ENCODE measurements at regions not wholly inside any gene's neighbourhood (a gene's known extent, or its start where the extent isn't known, plus 50 kb on each side); places are given as distances from the start of the nearest gene placed in this dataset.
"Not testable (repeated sequence)": the region's sequence is repeated elsewhere in the genome, so short reads cannot be mapped to it uniquely, and the experiment has no call there.

- DNase-seq (ENCODE audit: low read depth in 2 of 2) = no peak
Measured at GRCh38 chr15:79539401-79539800, 107.3 kb downstream of the MINAR1 start.

GRCh38 chr15:79540551-79540950 lies 108.4 kb downstream of the MINAR1 start:
- DNase-seq (ENCODE audit: low read depth in 2 of 2) = no peak

- no peak for DNase-seq (ENCODE audit: low read depth in 2 of 2)
Measured at GRCh38 chr15:79541196-79541595, 109.1 kb downstream of the MINAR1 start.

- no peak for DNase-seq (ENCODE audit: low read depth in 2 of 2)
Measured at GRCh38 chr15:79543097-79543496, 111.0 kb downstream of the MINAR1 start.

GRCh38 chr15:79549196-79549595 lies 117.1 kb downstream of the MINAR1 start:
- DNase-seq (ENCODE audit: low read depth in 2 of 2) = no peak

- DNase-seq (ENCODE audit: low read depth in 2 of 2) = no peak
Measured at GRCh38 chr15:79560384-79560783, 128.2 kb downstream of the MINAR1 start.

- DNase-seq (ENCODE audit: low read depth in 2 of 2) = no peak
Measured at GRCh38 chr15:79561982-79562381, 129.8 kb downstream of the MINAR1 start.

- no peak for DNase-seq (ENCODE audit: low read depth in 2 of 2)
Measured at GRCh38 chr15:79562403-79562815, 130.3 kb downstream of the MINAR1 start.

- DNase-seq (ENCODE audit: low read depth in 2 of 2) = no peak
Measured at GRCh38 chr15:79562899-79563298, 130.8 kb downstream of the MINAR1 start.

GRCh38 chr15:79570004-79570403 lies 137.9 kb downstream of the MINAR1 start:
- DNase-seq (ENCODE audit: low read depth in 2 of 2) = no peak

GRCh38 chr15:79572691-79573404 lies 140.7 kb downstream of the MINAR1 start:
- DNase-seq (ENCODE audit: low read depth in 2 of 2) = no peak

- DNase-seq (ENCODE audit: low read depth in 2 of 2) = not testable (repeated sequence)
Measured at GRCh38 chr15:79574431-79575273, 142.5 kb downstream of the MINAR1 start.

- no peak for DNase-seq (ENCODE audit: low read depth in 2 of 2)
Measured at GRCh38 chr15:79582650-79583049, 150.5 kb downstream of the MINAR1 start.

GRCh38 chr15:79592126-79592525 lies 160.0 kb downstream of the MINAR1 start:
- no peak for DNase-seq (ENCODE audit: low read depth in 2 of 2)

GRCh38 chr15:79593119-79593869 lies 161.2 kb downstream of the MINAR1 start:
- DNase-seq (ENCODE audit: low read depth in 2 of 2) = no peak

GRCh38 chr15:79595306-79595705 lies 163.2 kb downstream of the MINAR1 start:
- DNase-seq (ENCODE audit: low read depth in 2 of 2) = no peak

GRCh38 chr15:79595995-79596622 lies 164.0 kb downstream of the MINAR1 start:
- DNase-seq (ENCODE audit: low read depth in 2 of 2) = no peak

GRCh38 chr15:79598639-79599038 lies 166.5 kb downstream of the MINAR1 start:
- DNase-seq (ENCODE audit: low read depth in 2 of 2) = no peak

GRCh38 chr15:79601405-79602086 lies 169.4 kb downstream of the MINAR1 start:
- no peak for DNase-seq (ENCODE audit: low read depth in 2 of 2)

- no peak for DNase-seq (ENCODE audit: low read depth in 2 of 2)
Measured at GRCh38 chr15:79602180-79602579, 170.0 kb downstream of the MINAR1 start.

GRCh38 chr15:79602731-79603130 lies 170.6 kb downstream of the MINAR1 start:
- no peak for DNase-seq (ENCODE audit: low read depth in 2 of 2)
